Stimulated activated naive CD4-positive, alpha-beta T cell treated with Interleukin-2 at 50 U/mL for 16 hours (primary cell): ENCODE measurements at regions not wholly inside any gene's neighbourhood (a gene's known extent, or its start where the extent isn't known, plus 50 kb on each side); places are given as distances from the start of the nearest gene placed in this dataset.
"Not testable (repeated sequence)": the region's sequence is repeated elsewhere in the genome, so short reads cannot be mapped to it uniquely, and the experiment has no call there.

Source experiments
- DNase-seq: peaks from one replicate; lab custom pipeline; 2025; lab: John Stamatoyannopoulos, UW

GRCh38 chr2:240243049-240243448, 102.6 kb upstream of the OTOS start:
- not testable (repeated sequence) for DNase-seq

DNA sequence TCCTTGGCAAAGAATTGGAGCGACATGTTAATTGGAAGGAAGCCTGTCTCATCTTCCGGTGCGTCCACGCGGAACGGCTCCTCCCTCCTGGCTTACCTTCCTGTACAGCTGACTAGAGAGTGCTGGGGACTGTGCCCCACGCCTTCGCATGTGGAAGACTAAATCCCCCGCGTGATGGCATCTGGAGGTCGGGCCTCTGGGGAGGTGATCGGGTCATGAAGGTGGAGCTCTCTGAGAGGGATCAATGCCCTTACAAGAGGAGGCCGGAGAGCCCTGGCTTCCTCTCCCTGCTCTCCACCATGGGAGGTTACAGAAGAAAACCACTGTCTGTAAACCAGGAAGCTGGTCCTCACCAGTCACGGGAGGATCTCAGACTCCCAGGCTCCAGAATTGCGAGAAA, 104.1 kb upstream of the OTOS start:
- no peak for DNase-seq

GRCh38 chr2:240245184-240245583, 104.7 kb upstream of the OTOS start:
- no peak for DNase-seq

- no peak for DNase-seq
Observed at GRCh38 chr2:240245706-240246105, 105.2 kb upstream of the OTOS start.

DNA sequence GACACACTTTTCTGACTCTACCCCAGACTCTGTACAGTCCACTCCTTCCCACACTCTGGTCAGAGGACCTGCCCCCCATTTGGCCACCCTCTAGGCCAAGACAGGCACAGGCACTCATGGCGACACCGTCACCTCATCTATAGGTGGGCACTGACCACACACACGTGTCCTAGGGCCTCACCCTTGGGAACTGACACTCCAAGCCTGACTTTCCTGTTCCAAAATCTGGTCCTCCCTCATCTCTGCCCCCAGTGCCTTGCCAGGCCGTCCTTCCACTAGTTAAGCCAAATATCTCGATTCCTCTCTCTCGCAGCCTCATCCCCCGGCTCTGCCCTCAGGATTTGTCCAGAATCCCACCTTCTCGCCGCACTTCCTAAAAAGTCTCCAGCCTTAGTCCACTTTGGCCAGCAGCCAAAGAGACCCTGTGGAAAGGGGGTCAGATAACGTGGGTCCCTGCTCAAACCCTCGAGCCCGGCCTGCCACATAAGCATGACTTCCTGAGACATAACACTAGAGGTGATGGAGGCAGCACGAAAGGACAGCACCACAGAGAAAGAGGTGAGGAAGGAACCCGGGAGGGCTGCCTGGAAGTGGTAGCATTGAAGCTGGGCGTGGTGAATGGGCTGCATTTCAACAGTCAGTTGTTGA, 105.8 kb upstream of the OTOS start:
- DNase-seq: no peak

DNA sequence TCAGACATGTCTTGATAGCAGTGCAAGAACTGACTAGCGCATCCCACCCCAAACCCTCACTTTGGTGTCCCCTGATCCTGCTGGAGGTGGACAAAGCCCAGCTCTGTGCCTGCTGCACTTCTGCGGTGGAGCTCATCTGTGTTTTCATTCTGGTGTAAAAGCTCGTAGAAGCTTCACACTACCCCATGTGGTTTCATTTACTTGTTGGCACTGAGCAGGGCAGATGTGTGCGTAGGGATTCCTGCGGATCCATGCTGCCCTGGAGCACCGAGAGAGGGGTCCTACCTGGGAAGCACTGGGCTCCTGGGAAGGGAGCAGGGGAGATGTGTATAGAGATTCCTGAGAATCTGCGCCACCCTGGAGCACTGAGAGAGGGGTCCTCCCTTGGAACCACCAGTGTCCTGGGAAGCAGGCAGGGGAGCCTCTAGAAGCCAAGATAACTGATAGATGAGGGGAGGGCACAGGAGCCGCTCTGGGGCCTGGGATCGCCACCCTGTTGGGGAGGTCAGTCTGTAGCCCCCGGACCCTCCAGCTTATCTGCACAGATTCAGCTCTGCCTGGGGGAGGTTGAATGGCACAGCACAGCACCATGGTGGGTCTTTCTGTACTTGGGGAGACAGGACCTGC, 106.9 kb upstream of the OTOS start:
- no peak for DNase-seq

DNA sequence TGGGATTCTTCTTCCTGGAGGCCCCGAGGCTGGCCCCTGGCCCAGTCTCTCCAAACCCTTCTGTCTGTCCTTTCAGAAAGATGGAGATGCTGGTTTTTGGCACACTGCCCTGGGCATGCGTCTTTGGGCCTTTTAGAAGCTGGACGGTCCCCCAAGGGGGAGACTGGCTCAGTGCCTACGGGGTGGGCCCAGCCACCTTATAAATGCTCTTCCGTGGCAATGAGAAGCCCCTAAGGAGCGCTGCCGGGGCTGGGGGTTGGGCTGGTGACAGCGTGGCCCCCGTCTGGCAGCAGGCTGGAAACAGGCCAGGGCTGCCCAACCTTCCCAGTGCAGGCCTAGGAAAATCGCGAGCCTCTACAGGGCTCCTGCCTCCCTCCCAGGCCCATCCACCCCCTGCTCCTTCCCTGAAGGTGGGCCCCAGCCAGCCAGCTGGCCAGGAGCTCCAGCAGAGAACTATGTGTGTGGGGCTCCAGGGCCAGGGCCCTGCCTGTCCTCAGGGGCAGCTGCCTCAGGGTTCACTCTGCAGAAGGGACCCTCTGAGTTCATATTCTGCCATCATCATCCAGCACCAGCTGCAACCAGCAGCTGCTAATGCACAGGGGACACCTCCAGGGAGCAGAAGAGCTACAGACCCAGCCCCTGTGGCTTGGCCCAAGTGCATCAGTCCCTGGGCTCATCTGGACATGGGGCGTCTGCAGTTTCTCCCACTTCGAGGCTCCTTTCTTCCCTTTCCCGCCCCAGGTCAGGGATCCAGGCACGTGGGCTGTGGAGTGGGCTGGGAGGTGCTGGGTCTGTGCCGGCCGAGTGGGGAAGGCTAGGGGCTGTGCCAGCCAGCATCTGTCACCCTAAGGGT, 107.6 kb upstream of the OTOS start:
- no peak for DNase-seq

- DNase-seq: no peak
Observed at GRCh38 chr2:240248721-240249422, 108.4 kb upstream of the OTOS start.

- DNase-seq: no peak
Observed at GRCh38 chr2:240249423-240250149, 109.1 kb upstream of the OTOS start.

DNA sequence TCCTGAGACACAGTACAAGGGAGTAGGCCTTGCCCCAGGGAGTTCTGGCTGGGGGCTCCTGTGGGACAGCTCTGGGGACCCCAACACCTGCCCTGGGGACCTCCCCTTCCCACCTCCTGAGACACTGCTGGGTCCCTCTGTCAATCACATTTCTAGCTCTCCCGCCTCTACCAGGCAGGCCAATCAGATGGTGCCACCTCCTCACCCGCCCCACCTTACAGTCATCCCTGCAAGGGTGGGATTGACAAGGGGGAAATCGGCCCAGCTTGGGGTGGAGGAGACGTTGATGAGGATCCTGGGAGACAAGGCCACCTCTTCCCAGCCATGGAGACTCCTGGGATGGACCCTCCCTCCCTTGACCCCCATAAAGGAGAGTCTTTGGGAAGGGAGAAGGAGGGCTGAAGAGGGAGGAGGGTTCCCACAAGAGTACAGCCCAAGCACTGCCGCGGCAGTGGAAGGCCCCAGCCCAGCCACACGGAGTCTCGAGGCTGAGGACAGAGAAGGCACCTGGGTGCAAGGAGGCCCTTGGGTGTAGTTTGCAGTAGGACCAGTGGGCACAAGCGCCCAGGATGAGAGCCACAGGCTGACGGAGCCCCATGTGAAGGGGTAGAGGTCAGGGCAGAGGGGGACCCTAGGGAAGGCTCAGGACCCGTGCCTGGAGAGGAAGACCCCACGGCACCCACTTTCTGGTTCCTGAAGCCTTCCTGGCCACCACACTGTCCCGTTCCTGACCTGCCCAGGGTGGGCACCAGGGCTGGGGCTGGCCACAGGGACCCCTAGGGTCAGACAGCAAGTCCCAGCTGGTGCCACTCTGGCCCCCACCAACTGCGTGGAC, 109.9 kb upstream of the OTOS start:
- DNase-seq: no peak

DNA sequence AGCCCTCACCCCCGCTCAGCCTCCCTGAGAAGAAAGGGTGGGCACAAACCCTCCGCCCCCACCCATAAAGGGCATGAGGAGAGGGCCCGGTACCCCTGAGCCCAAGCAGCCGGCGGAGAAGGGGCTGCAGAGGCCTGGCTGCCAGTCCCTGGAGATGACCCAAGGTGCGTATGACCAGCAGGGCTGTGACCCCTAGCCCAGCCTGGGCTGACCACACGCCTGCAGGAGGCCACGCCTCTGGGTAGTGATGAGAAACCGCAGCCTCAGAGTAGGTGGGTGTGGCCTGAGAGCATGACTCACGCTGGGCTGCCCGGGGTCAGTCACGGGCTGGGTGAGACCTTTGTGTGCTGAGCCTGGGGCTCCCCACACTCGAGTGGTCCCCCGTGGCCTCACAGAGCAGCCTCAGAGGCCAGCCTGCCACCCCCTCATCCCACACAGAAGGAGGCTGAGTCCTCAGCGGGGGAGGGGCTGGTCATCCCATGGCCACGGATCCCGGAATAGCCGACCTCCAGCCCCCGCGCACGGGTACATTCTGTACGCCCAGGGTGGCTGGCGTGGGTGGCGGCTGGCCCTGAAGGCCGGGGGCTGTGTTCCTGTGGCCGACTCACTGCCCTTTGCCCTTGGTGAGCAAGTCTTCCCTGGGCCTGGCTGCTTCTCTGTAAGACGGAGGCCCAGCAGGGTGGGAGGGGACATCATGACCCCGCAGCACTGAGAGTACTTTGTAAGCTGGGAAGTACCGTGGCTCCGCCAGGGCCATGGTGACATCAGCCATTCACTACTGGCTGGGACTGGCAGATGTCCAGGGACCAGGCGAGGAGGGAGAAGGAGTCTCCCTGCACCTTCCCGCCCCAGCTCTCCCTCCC, 110.8 kb upstream of the OTOS start:
- DNase-seq: no peak

DNA sequence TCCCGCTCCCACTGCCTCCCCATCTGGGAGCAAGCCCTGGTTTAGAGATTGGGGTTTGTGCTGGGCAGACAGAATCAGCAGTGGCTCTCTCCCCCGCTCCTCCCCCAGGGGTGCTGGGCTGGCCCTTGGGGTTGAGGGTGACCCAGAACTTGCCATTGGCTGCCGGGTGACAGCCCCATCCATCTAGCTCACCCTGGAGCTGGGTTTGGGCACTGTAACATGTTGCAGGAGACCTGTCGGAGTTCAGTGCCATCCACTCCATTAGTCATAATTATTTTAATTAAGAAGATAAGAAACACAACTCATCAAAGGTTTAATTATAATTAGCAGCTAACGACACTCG, 111.4 kb upstream of the OTOS start:
- DNase-seq: no peak

- DNase-seq: no peak
Observed at GRCh38 chr2:240252191-240252871, 111.9 kb upstream of the OTOS start.

- no peak for DNase-seq
Observed at GRCh38 chr2:240252872-240253511, 112.5 kb upstream of the OTOS start.

DNA sequence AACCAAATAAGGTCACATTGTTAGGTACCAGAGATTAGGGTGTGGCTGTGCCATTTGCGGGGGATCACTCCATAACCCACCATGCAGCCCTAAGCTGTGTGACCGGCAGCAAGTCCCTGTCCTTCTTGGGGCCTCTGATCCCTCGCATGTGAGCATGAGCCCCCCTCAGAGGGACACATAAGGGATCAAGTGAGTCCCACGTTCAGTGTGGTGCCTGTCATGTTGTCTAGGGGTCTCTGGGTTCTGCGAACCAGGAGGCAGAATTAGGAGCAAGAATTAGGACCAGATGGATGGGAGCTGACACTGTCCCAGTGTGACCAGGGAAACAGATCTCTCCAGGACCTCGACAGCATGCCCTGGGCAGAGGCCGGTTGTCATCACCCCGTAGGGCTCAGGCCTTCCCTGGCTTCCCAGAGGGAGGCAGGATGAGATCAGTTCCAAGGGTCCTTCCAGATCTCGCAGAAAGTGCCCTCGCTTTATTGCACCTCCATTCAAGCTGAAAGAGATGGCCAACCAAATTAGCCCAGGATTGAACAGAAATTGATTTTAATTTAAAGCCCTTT, 113.2 kb upstream of the OTOS start:
- no peak for DNase-seq

- no peak for DNase-seq
Observed at GRCh38 chr2:240254337-240255164, 114.1 kb upstream of the OTOS start.

DNA sequence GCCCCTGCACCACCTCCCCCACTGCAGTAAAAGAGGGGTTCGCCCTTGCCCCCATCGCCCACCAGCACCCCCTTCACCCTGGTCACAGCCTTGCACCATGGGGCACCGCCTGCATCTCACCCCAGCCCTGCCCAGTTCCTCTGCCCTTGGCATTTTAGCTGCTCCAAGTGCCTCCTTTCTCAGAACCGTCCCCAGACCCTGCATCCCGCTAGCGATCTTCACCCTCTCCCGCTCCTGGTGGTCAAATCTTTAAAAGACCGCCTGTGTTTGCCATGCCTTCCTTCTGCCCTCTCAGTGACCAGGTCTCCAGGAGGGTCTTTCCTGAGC, 114.7 kb upstream of the OTOS start:
- no peak for DNase-seq
